Hepatocyte (in vitro differentiated cells): ENCODE measurements at regions not wholly inside any gene's neighbourhood (a gene's known extent, or its start where the extent isn't known, plus 50 kb on each side); places are given as distances from the start of the nearest gene placed in this dataset.
A peak's percentile ranks its signal among the peaks of the same experiment; 100 is the strongest.

Experiments used
- DNase-seq: peaks from one replicate; pipeline ENCODE4 v3.0.0-alpha.2; 2016; ENCODE audit warnings: low spot score
- H2AFZ ChIP-seq: fragments of 200-600 bp; sonication (generic); 2 replicates; pipeline ENCODE4 v1.6.0; 2016; ENCODE audit warnings: antibody characterized with exemption, mild to moderate bottlenecking
- H3K27ac ChIP-seq: fragments of 200-600 bp; sonication (generic); 2 replicates; pipeline ENCODE4 v1.5.1; 2016; ENCODE audit warnings: mild to moderate bottlenecking
- H3K27me3 ChIP-seq: fragments of 200-600 bp; sonication (generic); 2 replicates; pipeline ENCODE4 v1.6.1; 2016
- H3K36me3 ChIP-seq: fragments of 200-600 bp; sonication (generic); replicated peaks from 2 replicates; pipeline ENCODE4 v1.5.1; 2016; ENCODE audit warnings: low read depth; ENCODE audit not compliant: insufficient read depth
- H3K4me1 ChIP-seq: fragments of 200-600 bp; sonication (generic); 2 replicates; pipeline ENCODE4 v1.5.1; 2016; ENCODE audit warnings: mild to moderate bottlenecking, moderate library complexity; ENCODE audit not compliant: insufficient read depth
- H3K4me2 ChIP-seq: fragments of 200-600 bp; sonication (generic); 2 replicates; pipeline ENCODE4 v1.6.0; 2016
- H3K4me3 ChIP-seq: fragments of 200-600 bp; sonication (generic); 2 replicates; pipeline ENCODE4 v1.5.1; 2016; ENCODE audit warnings: mild to moderate bottlenecking
- H3K79me2 ChIP-seq: fragments of 200-600 bp; sonication (generic); 2 replicates; pipeline ENCODE4 v1.6.0; 2017; ENCODE audit warnings: mild to moderate bottlenecking
- H3K9me2 ChIP-seq: fragments of 200-600 bp; sonication (generic); replicated peaks from 2 replicates; pipeline ENCODE4 v1.6.0; 2017; ENCODE audit warnings: mild to moderate bottlenecking; ENCODE audit not compliant: insufficient read depth
- H3K9me3 ChIP-seq: fragments of 200-600 bp; sonication (generic); 2 replicates; pipeline ENCODE4 v1.5.1; 2016; ENCODE audit warnings: low read depth, mild to moderate bottlenecking
- H4K20me1 ChIP-seq: fragments of 200-600 bp; sonication (generic); 2 replicates; pipeline ENCODE4 v1.6.0; 2016; ENCODE audit warnings: mild to moderate bottlenecking; ENCODE audit not compliant: insufficient read depth, poor library complexity, severe bottlenecking
- EZH2 ChIP-seq: fragments of 200-600 bp; sonication (generic); IDR thresholded peaks from 2 replicates; pipeline ENCODE4 v1.6.1; 2016; ENCODE audit warnings: antibody characterized with exemption, mild to moderate bottlenecking, borderline replicate concordance
- EZH2phosphoT487 ChIP-seq: fragments of 200-600 bp; sonication (generic); IDR thresholded peaks from one replicate; pipeline ENCODE4 v1.6.1; 2018; ENCODE audit warnings: antibody characterized with exemption, mild to moderate bottlenecking, low read depth, moderate library complexity; ENCODE audit not compliant: unreplicated experiment, severe bottlenecking
- WGBS: methylation state at CpG from one replicate; pipeline ENCODE4 v1.1.6; 2016; ENCODE audit warnings: low lambda C conversion rate; ENCODE audit errors: missing lambda C conversion rate; 5-methylcytosine and 5-hydroxymethylcytosine counted together
- TF ChIP-seq, protein P1 (sequence below): fragments of 200-600 bp; sonication (generic); IDR thresholded peaks from 2 replicates; pipeline ENCODE4 v1.5.1; 2016; ENCODE audit warnings: antibody characterized with exemption, mild to moderate bottlenecking; ENCODE audit not compliant: poor library complexity

- H3K36me3 ChIP-seq = no peaks in the 10 kb centered on the region
These were observed 238.4 kb upstream of the ETAA1 start for GRCh38 chr2:67158718-67159117.

DNA sequence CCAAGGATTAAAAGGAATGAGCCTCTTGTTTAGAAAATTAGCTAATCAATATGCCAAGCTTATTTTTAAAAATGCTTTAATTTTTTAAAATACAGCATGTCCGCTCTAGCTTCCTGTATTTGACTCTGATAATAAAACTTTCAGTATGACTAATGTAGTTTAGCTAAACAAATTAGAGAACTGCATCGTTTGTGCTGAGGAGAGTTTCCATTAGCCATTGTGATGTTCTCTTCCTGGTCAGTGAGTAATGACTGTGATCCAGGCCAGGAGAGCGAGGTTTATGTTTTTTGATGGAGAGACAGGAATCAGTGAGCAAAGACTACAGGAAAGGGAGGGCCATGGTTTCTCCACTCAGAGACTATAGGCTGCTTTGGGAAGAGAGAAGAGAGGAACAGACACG lies 237.2 kb upstream of the ETAA1 start:
- Histone ChIP-seq H3K27me3 (no peaks in the 10 kb centered on the region), H3K4me3 (no peak overlapping the region), H3K9me2 (no peaks in the 10 kb centered on the region), H3K36me3 (no peaks in the 10 kb centered on the region), H2AFZ (no peak overlapping the region), H4K20me1 (no peaks in the 10 kb centered on the region), H3K4me2 (no peak overlapping the region), H3K9me3 (no peaks in the 10 kb centered on the region), H3K27ac (no peak overlapping the region), H3K79me2 (no peaks in the 10 kb centered on the region), H3K4me1 (no peaks in the 10 kb centered on the region)
- peak; percentile 3 for DNase-seq
- WGBS = 80% methylated on average over 4 of the region's 4 CpGs
- TF ChIP-seq, protein P1, sequence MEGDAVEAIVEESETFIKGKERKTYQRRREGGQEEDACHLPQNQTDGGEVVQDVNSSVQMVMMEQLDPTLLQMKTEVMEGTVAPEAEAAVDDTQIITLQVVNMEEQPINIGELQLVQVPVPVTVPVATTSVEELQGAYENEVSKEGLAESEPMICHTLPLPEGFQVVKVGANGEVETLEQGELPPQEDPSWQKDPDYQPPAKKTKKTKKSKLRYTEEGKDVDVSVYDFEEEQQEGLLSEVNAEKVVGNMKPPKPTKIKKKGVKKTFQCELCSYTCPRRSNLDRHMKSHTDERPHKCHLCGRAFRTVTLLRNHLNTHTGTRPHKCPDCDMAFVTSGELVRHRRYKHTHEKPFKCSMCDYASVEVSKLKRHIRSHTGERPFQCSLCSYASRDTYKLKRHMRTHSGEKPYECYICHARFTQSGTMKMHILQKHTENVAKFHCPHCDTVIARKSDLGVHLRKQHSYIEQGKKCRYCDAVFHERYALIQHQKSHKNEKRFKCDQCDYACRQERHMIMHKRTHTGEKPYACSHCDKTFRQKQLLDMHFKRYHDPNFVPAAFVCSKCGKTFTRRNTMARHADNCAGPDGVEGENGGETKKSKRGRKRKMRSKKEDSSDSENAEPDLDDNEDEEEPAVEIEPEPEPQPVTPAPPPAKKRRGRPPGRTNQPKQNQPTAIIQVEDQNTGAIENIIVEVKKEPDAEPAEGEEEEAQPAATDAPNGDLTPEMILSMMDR = no peak
- TF ChIP-seq EZH2 = no peak
- TF ChIP-seq EZH2phosphoT487 = no peak

More at GRCh38 chr2:67158718-67159117, 238.4 kb upstream of the ETAA1 start:
- Histone ChIP-seq H4K20me1 (no peaks in the 10 kb centered on the region), H3K9me2 (no peaks in the 10 kb centered on the region), H3K27ac (no peak overlapping the region), H3K27me3 (no peaks in the 10 kb centered on the region), H3K9me3 (no peaks in the 10 kb centered on the region), H3K4me1 (no peaks in the 10 kb centered on the region), H3K4me2 (no peak overlapping the region), H3K79me2 (no peaks in the 10 kb centered on the region), H2AFZ (no peak overlapping the region), H3K4me3 (no peak overlapping the region)
- no peak for DNase-seq
- TF ChIP-seq EZH2 = no peak
- TF ChIP-seq EZH2phosphoT487 = no peak
- TF ChIP-seq, protein P1 = no peak

DNA sequence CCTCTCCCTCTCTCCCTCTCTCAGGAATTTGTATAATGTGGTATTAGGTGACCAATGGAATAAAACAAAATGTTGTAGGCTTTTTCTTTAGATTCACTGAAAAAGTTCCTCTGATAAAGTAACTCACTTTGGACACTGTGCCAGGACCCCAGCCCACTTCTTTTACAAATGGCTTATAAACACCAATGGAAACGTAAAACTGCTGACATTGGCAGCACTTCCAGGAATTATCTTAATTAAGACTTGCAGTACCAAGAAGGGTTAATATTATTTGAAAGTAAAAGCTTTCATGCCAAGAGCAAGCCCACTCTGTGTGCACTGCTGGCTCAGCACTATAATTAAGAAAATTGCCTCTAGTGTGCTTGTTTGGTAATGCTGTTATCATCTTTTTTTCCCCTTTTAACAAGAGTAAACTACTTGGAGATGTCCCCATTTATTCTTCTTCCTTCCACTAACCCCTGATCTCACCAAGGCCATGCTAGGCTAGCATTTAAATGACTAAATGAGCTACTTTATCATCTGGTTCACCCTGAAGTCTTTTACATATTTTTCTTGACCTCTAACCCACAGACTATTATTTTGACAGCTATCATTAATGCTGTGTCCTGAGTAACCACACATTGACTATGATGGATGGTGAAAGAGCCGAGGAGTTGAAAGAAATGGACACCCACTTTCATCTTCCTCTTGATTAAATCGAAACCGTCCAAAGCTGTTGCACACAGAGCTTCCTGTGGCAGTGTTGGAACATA lies 232.2 kb upstream of the ETAA1 start:
- no peaks in the 10 kb centered on the region for H3K4me1 ChIP-seq
- TF ChIP-seq, protein P1 = no peak
- no peak for TF ChIP-seq EZH2
- TF ChIP-seq EZH2phosphoT487 = no peak
- H3K4me2 ChIP-seq = no peak overlapping the region
- H3K4me3 ChIP-seq = no peak overlapping the region
- no peaks in the 10 kb centered on the region for H4K20me1 ChIP-seq
- H3K79me2 ChIP-seq = no peaks in the 10 kb centered on the region
- no peak overlapping the region for H3K27ac ChIP-seq
- no peak for DNase-seq
- no peaks in the 10 kb centered on the region for H3K36me3 ChIP-seq
- H2AFZ ChIP-seq = no peak overlapping the region
- H3K9me3 ChIP-seq = no peaks in the 10 kb centered on the region
- 61% methylated on average over 4 of the region's 4 CpGs for WGBS
- no peaks in the 10 kb centered on the region for H3K9me2 ChIP-seq
- H3K27me3 ChIP-seq = no peaks in the 10 kb centered on the region
